Liver (tissue), 3 donors: ENCODE measurements at regions not wholly inside any gene's neighbourhood (a gene's known extent, or its start where the extent isn't known, plus 50 kb on each side); places are given as distances from the start of the nearest gene placed in this dataset.

Experiments used
- CTCF ChIP-seq: fragments of 150-350 bp; IDR thresholded peaks from 2 replicates; pipeline ENCODE4 v1.5.1; 2017; ENCODE audit warnings: improper control_type of control experiment, low read depth, low read length; ENCODE audit not compliant: missing input control
- MAX ChIP-seq: IDR thresholded peaks from 2 replicates; pipeline ENCODE4 v1.6.1; 2016; ENCODE audit warnings: antibody characterized with exemption
- RAD21 ChIP-seq, 2 donors: IDR thresholded peaks; 2 replicates each; pipeline ENCODE4 v1.6.1; 2016; ENCODE audit warnings: antibody characterized with exemption in 2 of 2, mild to moderate bottlenecking in 2 of 2
- YY1 ChIP-seq: IDR thresholded peaks from 2 replicates; pipeline ENCODE4 v1.6.1; 2016; ENCODE audit warnings: antibody characterized with exemption, mild to moderate bottlenecking
- donor health status: healthy.
- donor health status: healthy.

- no peak for TF ChIP-seq YY1
- TF ChIP-seq MAX: no peak
- TF ChIP-seq CTCF: no peak
- no peak for TF ChIP-seq RAD21 (IDR thresholded peaks at IDR 0.05)
These were observed 271.5 kb downstream of the EFHB start for GRCh38 chr3:19662486-19662885.
